ENCODE measurements at regions not wholly inside any gene's neighbourhood (a gene's known extent, or its start where the extent isn't known, plus 50 kb on each side); places are given as distances from the start of the nearest gene placed in this dataset.

DNA sequence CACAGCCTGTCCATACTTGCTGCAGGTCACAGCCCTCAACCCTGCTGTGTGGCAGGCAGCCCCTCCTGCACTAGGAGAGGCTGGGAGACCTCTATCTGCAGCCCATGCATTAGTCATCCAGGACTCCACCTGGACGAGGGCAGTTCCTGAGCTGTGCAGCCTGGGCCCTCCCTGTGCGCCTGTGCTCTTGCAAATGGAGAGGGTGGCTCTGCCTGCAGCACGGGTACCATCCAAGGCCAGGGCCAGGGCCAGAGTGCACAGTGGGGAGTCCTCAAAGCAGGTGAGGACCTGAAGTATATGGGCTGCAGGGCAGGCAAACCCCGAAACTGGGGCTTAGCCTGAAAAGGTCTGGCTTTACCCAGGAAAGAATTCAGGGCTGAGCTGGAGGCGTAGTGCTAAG, 89.8 kb upstream of the PHACTR3 start:
- no peak overlapping the region for H3K4me3 ChIP-seq
- no peak overlapping the region for H3K27ac ChIP-seq
- DNase-seq = no peak
- no peaks in the 10 kb centered on the region for H3K4me1 ChIP-seq
- intact Hi-C loops (cut with DNase I) = no loop called here
- H3K36me3 ChIP-seq = no peaks in the 10 kb centered on the region
- TF ChIP-seq, protein P1, sequence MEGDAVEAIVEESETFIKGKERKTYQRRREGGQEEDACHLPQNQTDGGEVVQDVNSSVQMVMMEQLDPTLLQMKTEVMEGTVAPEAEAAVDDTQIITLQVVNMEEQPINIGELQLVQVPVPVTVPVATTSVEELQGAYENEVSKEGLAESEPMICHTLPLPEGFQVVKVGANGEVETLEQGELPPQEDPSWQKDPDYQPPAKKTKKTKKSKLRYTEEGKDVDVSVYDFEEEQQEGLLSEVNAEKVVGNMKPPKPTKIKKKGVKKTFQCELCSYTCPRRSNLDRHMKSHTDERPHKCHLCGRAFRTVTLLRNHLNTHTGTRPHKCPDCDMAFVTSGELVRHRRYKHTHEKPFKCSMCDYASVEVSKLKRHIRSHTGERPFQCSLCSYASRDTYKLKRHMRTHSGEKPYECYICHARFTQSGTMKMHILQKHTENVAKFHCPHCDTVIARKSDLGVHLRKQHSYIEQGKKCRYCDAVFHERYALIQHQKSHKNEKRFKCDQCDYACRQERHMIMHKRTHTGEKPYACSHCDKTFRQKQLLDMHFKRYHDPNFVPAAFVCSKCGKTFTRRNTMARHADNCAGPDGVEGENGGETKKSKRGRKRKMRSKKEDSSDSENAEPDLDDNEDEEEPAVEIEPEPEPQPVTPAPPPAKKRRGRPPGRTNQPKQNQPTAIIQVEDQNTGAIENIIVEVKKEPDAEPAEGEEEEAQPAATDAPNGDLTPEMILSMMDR (IDR thresholded peaks at IDR 0.05) = no peak
- ATAC-seq = no peak
- no peaks in the 10 kb centered on the region for H3K9me3 ChIP-seq
- peaks cover 37% of the 10 kb centered on the region for H3K27me3 ChIP-seq (ENCODE audit: low read depth)

DNA sequence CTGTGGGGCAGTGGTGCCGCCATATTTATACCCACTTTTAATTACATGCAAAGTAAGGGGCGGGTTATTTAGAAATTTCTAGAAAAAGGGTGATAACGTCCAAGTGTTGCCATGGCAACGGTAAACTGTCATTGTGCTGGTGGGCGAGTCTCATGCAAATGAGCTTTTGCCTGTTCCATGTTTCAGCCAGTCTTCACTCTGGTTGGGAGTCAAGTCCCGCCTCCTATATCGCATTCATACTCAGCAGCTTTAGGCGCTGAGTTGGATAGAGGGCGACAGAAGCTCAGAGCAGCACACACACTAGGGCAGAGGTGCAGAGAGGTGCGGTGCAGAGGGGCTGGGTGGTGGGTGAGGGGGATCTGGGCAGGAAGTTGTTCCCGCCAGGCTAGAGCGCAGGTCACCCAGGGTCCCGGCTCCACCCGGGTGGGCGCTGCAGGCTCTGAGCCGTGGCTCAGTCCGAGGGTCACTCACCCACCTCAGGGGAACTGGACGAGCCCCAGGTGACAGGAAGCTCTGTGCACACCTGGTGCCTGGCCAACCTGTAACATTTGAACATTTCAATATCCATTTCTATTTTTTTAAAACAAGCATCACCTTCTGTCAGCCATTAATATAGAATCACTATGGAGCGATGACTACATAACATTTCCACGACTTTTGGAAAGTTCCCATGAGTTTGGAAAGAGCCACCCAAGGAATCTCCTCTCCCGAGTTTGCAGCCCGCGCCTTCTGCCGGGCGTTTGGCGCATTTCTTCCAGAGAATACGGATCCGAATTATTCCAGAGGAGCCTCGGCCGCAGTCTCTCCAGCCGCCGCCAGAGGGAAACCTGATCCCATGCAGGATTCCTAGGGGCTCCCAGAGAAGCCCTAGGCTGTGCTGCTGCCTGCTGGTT, 89.1 kb upstream of the PHACTR3 start:
- Histone ChIP-seq H3K9me3 (no peaks in the 10 kb centered on the region), H3K4me3 (no peak overlapping the region), H3K27me3 (ENCODE audit: low read depth) (peaks cover 42% of the 10 kb centered on the region), H3K36me3 (no peaks in the 10 kb centered on the region), H3K4me1 (no peaks in the 10 kb centered on the region), H3K27ac (no peak overlapping the region)
- intact Hi-C loops (cut with DNase I) = no loop called here
- ATAC-seq = peak; percentile 75 to 82
- TF ChIP-seq, protein P1 (IDR thresholded peaks at IDR 0.05) = peak; percentile 81
- peak; percentile 70 for DNase-seq

DNA sequence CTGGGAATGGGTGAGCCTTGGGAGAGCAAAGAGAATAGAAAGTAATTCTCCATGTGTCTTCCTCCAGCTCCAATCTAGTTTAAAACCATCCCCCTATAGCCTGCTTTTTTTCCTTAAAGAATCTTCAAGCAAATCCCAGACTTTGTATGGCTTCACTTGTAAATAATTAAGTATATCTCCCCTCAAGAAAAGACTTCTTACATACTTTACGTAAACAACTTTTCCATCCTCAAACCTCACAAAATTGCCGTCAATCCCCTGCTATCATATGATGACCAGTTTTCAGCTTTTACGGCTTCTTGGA, 88.5 kb upstream of the PHACTR3 start:
- intact Hi-C loops (cut with DNase I) = no loop called here
- Histone ChIP-seq H3K9me3 (no peaks in the 10 kb centered on the region), H3K36me3 (no peaks in the 10 kb centered on the region), H3K27me3 (ENCODE audit: low read depth) (peaks cover 48% of the 10 kb centered on the region), H3K4me1 (no peaks in the 10 kb centered on the region), H3K4me3 (no peak overlapping the region), H3K27ac (no peak overlapping the region)
- DNase-seq (no peak), ATAC-seq (no peak)
- TF ChIP-seq, protein P1 (IDR thresholded peaks at IDR 0.05) = no peak

DNA sequence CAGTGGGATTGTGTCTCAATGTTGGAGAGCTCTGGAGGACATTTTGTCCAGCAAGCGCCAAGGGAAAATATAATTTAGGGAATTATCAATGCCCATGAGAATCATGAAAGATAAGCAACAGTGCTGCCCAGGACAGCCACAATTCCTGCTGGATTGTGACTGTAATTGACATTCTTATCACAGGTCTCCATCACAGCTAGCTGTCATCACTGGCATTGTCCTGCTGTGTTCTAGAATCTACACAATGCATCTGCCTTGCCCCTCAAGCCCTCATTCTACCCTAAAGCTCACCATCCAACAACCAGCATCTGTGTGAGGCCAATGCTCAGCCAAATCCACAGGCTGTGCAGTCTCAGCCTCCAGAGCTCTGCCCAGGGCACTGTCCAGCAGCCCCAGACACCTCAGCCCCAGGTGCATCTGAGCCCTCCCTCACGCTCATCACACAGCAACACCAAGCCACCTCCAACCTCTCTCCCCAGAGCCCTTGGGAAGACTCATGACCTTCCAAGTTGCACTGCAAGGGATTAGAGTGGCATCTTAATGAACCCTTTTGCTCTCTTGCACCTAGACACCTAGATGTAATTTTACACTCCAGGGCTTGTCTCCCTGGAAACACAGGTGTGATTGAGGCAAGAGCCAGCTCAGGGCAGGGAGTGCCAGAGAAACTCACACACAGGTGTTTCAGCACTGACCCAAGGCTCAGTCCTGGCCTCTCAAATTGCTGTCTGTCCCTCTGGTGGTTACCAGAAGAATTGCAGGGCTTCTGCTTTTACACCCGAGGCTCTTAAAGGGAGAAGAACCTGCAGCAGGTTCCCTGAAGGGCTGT, 85.2 kb upstream of the PHACTR3 start:
- Histone ChIP-seq H3K9me3 (no peaks in the 10 kb centered on the region), H3K27ac (no peak overlapping the region), H3K4me1 (no peaks in the 10 kb centered on the region), H3K36me3 (no peaks in the 10 kb centered on the region), H3K27me3 (ENCODE audit: low read depth) (peaks cover 65% of the 10 kb centered on the region), H3K4me3 (no peak overlapping the region)
- TF ChIP-seq, protein P1 (IDR thresholded peaks at IDR 0.05) = peak; percentile 90
- no peak for DNase-seq
- ATAC-seq = peak; percentile 68 to 84
- intact Hi-C loops (cut with DNase I) = no loop called here

DNA sequence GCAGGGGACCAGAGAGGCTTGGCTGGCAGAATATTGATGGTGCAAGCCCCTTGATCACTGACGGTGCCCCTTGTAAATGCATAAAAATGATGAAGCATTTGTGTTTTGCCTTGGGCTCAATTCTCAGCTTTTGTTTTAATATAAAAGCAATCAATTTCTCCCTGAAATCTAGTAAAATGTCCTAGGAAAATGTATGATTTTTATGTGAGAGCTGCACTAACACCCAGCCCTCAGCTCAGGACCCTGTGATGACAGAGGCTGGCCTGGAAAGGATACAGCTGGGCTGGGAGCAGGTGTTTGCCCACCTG, 84.7 kb upstream of the PHACTR3 start:
- intact Hi-C loops (cut with DNase I) = no loop called here
- H3K4me1 ChIP-seq = no peaks in the 10 kb centered on the region
- ATAC-seq (no peak), DNase-seq (no peak)
- no peak overlapping the region for H3K27ac ChIP-seq
- no peaks in the 10 kb centered on the region for H3K36me3 ChIP-seq
- H3K4me3 ChIP-seq = no peak overlapping the region
- TF ChIP-seq, protein P1 (IDR thresholded peaks at IDR 0.05) = no peak
- H3K27me3 ChIP-seq (ENCODE audit: low read depth) = peaks cover 60% of the 10 kb centered on the region
- H3K9me3 ChIP-seq = no peaks in the 10 kb centered on the region

Measured in lower lobe of right lung (tissue), 2 donors.